ENCODE measurements at regions not wholly inside any gene's neighbourhood (a gene's known extent, or its start where the extent isn't known, plus 50 kb on each side); places are given as distances from the start of the nearest gene placed in this dataset.

DNA sequence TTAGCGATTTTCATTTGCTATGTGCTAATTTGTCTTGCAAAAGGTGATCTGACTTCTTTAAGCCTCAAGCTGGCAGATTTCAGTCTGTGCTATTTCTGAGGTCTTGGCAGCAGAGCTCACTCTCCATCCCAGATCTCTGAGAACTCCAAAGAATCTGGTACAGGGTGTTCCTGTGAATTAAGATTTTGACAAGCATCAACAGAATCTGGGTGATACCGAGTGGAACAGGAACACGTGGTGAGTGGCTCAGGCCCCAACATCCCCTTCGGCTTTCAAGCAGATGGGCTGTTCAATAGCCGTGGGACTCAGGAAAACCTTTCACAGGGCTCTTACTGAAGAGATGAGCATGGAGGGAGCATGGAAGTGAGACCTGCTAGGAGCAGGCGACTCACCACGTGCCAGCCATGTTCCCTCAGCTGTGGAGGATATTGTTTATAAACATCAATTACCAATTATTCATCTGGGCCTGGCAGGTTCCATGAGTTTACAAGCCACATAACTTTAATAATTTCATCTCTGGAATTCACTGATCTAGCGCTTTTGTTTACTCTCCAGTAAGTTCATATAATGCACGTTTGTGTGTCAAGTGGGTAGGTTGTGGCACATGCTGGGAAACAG is 103.4 kb upstream of the SELENOK start:
- TF ChIP-seq, protein P1, sequence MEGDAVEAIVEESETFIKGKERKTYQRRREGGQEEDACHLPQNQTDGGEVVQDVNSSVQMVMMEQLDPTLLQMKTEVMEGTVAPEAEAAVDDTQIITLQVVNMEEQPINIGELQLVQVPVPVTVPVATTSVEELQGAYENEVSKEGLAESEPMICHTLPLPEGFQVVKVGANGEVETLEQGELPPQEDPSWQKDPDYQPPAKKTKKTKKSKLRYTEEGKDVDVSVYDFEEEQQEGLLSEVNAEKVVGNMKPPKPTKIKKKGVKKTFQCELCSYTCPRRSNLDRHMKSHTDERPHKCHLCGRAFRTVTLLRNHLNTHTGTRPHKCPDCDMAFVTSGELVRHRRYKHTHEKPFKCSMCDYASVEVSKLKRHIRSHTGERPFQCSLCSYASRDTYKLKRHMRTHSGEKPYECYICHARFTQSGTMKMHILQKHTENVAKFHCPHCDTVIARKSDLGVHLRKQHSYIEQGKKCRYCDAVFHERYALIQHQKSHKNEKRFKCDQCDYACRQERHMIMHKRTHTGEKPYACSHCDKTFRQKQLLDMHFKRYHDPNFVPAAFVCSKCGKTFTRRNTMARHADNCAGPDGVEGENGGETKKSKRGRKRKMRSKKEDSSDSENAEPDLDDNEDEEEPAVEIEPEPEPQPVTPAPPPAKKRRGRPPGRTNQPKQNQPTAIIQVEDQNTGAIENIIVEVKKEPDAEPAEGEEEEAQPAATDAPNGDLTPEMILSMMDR (IDR thresholded peaks at IDR 0.05; ENCODE audit: poor library complexity, severe bottlenecking), result no peak

DNA sequence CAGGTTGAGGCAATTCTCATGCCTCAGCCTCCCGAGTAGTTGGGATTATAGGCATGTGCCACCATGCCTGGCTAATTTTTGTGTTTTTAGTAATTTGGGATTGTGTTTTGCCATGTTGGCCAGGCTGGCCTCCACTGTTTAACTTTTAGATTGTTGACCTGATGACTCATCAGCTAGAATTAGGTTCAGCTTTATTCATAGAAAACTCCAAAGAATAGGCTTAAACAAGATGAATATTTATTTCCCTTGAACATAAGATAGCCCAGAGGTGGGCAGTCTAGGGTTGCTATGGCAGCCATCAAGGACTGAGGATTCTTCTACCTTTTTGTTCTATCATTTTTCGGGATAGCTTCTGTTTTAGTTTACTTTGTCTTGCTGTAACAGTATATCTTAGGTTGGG is 99.6 kb upstream of the SELENOK start:
- ATAC-seq (ENCODE audit: low read depth) (no peak), DNase-seq (ENCODE audit: low spot score) (no peak)
- no peaks in the 10 kb centered on the region for H3K9me3 ChIP-seq (ENCODE audit: severe bottlenecking)
- no peaks in the 10 kb centered on the region for H3K4me1 ChIP-seq (ENCODE audit: insufficient read depth, poor library complexity, severe bottlenecking)
- no peaks in the 10 kb centered on the region for H3K36me3 ChIP-seq (ENCODE audit: low read depth)
- TF ChIP-seq, protein P1 (IDR thresholded peaks at IDR 0.05; ENCODE audit: poor library complexity, severe bottlenecking), result no peak
- no peaks in the 10 kb centered on the region for H3K27me3 ChIP-seq (ENCODE audit: insufficient read depth, poor library complexity, severe bottlenecking)
- H3K27ac ChIP-seq (ENCODE audit: poor library complexity, severe bottlenecking), result no peak overlapping the region
- H3K4me3 ChIP-seq (ENCODE audit: severe bottlenecking), result no peak overlapping the region

More for the DNA sequence above, 103.4 kb upstream of the SELENOK start:
- DNase-seq (ENCODE audit: low spot score) (no peak), ATAC-seq (ENCODE audit: low read depth) (no peak)
- H3K36me3 ChIP-seq (ENCODE audit: low read depth), result no peaks in the 10 kb centered on the region
- no peaks in the 10 kb centered on the region for H3K4me1 ChIP-seq (ENCODE audit: insufficient read depth, poor library complexity, severe bottlenecking)
- H3K27ac ChIP-seq (ENCODE audit: poor library complexity, severe bottlenecking), result no peak overlapping the region
- no peaks in the 10 kb centered on the region for H3K9me3 ChIP-seq (ENCODE audit: severe bottlenecking)
- no peak overlapping the region for H3K4me3 ChIP-seq (ENCODE audit: severe bottlenecking)
- peaks cover 4% of the 10 kb centered on the region for H3K27me3 ChIP-seq (ENCODE audit: insufficient read depth, poor library complexity, severe bottlenecking)

DNA sequence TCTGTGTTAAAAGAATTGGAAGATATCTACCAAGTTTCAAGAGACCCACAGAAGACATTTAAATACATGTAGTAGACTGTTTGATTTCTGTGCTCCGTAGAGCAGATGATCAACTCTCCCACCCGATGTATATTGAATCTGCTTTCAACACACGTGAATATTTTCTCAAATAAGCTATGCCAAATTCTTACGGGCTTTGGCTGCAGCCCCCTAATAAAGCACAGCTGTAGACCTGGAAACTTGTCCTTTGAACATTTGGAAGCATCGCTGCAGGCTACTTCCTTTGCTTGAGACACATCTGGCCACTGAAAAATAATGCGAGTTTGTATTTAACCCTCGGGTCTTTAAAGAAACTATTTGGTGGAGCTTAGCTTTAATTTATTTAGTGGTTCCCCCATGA is 98.3 kb upstream of the SELENOK start:
- no peaks in the 10 kb centered on the region for H3K9me3 ChIP-seq (ENCODE audit: severe bottlenecking)
- no peak overlapping the region for H3K4me3 ChIP-seq (ENCODE audit: severe bottlenecking)
- no peaks in the 10 kb centered on the region for H3K36me3 ChIP-seq (ENCODE audit: low read depth)
- H3K27ac ChIP-seq (ENCODE audit: poor library complexity, severe bottlenecking), result no peak overlapping the region
- ATAC-seq (ENCODE audit: low read depth) (no peak), DNase-seq (ENCODE audit: low spot score) (no peak)
- H3K4me1 ChIP-seq (ENCODE audit: insufficient read depth, poor library complexity, severe bottlenecking), result no peaks in the 10 kb centered on the region
- no peaks in the 10 kb centered on the region for H3K27me3 ChIP-seq (ENCODE audit: insufficient read depth, poor library complexity, severe bottlenecking)
- TF ChIP-seq, protein P1 (IDR thresholded peaks at IDR 0.05; ENCODE audit: poor library complexity, severe bottlenecking), result no peak

DNA sequence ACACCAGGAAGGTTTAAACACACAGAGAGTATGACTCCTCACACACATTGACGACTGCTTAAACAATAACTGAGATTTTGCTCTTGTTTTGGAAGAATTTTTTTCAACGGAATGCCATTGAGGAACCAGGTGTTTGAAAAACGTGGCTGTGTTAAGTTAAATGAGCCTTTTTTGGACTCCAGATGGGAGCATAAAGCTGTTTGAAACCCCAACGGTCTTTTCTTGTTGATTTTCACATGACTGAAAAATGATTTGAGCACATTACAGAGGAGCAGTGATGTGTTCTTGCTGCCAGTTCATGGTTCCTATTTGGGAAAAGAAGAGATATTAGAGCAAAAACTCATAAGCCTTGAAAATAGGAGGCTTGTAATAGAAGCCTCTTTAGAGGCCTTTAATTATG is 97.8 kb upstream of the SELENOK start:
- no peaks in the 10 kb centered on the region for H3K36me3 ChIP-seq (ENCODE audit: low read depth)
- ATAC-seq (ENCODE audit: low read depth) (no peak), DNase-seq (ENCODE audit: low spot score) (no peak)
- no peak overlapping the region for H3K27ac ChIP-seq (ENCODE audit: poor library complexity, severe bottlenecking)
- no peaks in the 10 kb centered on the region for H3K9me3 ChIP-seq (ENCODE audit: severe bottlenecking)
- H3K4me1 ChIP-seq (ENCODE audit: insufficient read depth, poor library complexity, severe bottlenecking), result no peaks in the 10 kb centered on the region
- no peak overlapping the region for H3K4me3 ChIP-seq (ENCODE audit: severe bottlenecking)
- no peaks in the 10 kb centered on the region for H3K27me3 ChIP-seq (ENCODE audit: insufficient read depth, poor library complexity, severe bottlenecking)
- TF ChIP-seq, protein P1 (IDR thresholded peaks at IDR 0.05; ENCODE audit: poor library complexity, severe bottlenecking), result no peak

DNA sequence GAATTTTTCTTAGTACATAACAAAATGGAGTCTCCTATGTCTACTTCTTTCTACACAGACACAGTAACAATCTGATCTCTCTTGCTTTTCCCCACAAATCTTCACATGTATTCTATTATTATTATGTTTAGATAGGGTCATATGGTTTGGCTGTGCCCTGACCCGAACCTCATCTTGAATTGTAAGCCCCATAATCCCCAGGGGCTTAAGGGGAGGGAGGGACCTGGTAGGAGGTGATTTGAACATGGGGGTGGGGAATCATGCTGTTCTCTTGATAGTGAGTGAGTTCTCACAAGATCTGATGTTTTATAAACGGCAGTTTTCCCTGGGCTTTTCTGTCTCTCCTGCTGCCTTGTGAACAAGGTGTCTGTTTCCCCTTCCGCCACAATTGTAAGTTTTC is 86.7 kb upstream of the SELENOK start:
- no peak overlapping the region for H3K4me3 ChIP-seq (ENCODE audit: severe bottlenecking)
- H3K27ac ChIP-seq (ENCODE audit: poor library complexity, severe bottlenecking), result no peak overlapping the region
- no peaks in the 10 kb centered on the region for H3K4me1 ChIP-seq (ENCODE audit: insufficient read depth, poor library complexity, severe bottlenecking)
- DNase-seq (ENCODE audit: low spot score) (no peak), ATAC-seq (ENCODE audit: low read depth) (no peak)
- TF ChIP-seq, protein P1 (IDR thresholded peaks at IDR 0.05; ENCODE audit: poor library complexity, severe bottlenecking), result no peak
- no peaks in the 10 kb centered on the region for H3K36me3 ChIP-seq (ENCODE audit: low read depth)
- H3K27me3 ChIP-seq (ENCODE audit: insufficient read depth, poor library complexity, severe bottlenecking), result no peaks in the 10 kb centered on the region
- H3K9me3 ChIP-seq (ENCODE audit: severe bottlenecking), result no peaks in the 10 kb centered on the region
